GM12865 (cell line): ENCODE measurements at regions not wholly inside any gene's neighbourhood (a gene's known extent, or its start where the extent isn't known, plus 50 kb on each side); places are given as distances from the start of the nearest gene placed in this dataset.

Experiments used
- DNase-seq: peaks from one replicate; pipeline ENCODE4 v3.0.0; 2010; ENCODE audit warnings: low read depth
- H3K4me3 ChIP-seq: 2 replicates; pipeline ENCODE4 v1.5.1; 2011; ENCODE audit warnings: mild to moderate bottlenecking, low read depth, low read length, control low read depth
- TF ChIP-seq, protein P1 (sequence below): IDR thresholded peaks from 2 replicates; pipeline ENCODE4 v1.5.1; 2011; ENCODE audit warnings: low read length, control low read depth, low read depth, inconsistent platforms; ENCODE audit not compliant: insufficient read depth; ENCODE audit errors: missing control alignments

DNA sequence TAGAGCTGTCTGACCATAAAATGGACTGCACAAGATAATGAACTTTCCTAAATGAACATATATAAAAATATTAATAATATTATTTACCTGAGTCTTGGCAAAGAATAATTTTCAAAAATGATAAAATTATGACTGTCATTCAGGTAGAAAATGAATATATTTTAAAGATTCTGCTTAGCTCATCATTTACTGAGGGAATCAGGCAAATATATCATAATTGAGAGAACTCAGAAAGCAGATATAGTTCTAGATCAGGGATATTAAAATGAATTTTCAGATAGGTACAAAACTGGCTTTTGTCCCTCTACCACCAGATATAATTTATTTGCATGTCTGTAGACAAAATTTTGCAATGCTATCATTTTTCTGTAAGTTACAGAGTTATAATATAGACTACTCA lies 86.1 kb upstream of the CPM start:
- DNase-seq: no peak
- TF ChIP-seq, protein P1, sequence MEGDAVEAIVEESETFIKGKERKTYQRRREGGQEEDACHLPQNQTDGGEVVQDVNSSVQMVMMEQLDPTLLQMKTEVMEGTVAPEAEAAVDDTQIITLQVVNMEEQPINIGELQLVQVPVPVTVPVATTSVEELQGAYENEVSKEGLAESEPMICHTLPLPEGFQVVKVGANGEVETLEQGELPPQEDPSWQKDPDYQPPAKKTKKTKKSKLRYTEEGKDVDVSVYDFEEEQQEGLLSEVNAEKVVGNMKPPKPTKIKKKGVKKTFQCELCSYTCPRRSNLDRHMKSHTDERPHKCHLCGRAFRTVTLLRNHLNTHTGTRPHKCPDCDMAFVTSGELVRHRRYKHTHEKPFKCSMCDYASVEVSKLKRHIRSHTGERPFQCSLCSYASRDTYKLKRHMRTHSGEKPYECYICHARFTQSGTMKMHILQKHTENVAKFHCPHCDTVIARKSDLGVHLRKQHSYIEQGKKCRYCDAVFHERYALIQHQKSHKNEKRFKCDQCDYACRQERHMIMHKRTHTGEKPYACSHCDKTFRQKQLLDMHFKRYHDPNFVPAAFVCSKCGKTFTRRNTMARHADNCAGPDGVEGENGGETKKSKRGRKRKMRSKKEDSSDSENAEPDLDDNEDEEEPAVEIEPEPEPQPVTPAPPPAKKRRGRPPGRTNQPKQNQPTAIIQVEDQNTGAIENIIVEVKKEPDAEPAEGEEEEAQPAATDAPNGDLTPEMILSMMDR: no peak
- no peak overlapping the region for H3K4me3 ChIP-seq

DNA sequence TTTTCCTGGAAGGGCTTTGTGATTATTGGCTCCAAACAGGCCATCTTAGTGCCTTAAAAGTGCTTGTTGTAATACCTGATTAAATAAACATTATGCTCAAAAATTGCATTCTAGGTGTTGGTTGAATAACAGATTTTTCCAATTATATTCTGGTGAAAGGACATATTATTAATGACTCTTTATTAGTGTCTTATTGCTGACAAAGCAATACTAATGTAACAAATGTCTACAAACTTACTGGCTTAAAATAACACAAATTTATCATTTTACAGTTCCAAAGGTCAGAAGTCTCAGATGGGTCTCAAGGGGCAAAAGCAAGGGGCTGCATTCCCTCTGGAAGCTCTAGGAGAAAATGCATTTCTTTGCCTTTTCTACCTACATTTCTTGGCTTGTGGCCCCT lies 86.9 kb upstream of the CPM start:
- TF ChIP-seq, protein P1: no peak
- H3K4me3 ChIP-seq: no peak overlapping the region
- DNase-seq: no peak

DNA sequence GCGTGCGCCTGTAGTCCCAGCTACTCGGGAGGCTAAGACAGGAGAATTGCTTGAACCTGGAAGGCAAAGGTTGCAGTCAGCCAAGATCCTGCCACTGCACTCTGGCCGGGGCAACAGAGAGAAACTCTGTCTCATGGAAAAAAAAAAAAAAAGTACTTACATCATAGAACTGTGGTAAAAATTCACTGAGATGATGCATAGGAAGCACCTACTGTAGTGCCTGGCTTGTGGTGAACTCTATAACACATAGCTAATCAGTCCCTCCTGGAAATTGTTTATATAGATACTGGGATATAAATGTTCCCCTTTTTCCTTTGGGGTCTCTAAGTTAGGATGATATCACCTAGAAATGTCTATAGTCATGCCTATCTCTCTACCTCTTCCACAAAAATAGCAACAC lies 89.7 kb upstream of the CPM start:
- no peak overlapping the region for H3K4me3 ChIP-seq
- no peak for DNase-seq
- TF ChIP-seq, protein P1: no peak

DNA sequence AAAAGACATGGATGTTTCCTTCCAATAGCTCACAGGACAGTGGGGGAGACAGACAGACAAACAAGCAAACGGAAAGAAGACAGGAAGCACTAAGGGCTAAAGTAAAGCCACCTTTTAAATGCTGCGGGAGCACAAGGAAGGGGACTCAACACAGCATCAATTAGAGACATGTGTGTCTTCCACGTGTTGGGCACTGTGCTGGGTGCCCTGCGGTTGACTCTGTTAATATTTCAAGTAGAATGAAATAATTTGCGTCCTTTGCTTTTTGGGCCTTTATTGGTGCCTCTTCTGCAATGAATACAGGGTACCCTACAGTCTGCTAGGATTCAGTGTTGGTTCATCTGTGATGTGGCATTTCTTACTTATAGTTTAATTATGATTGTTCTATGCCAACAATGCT lies 90.9 kb upstream of the CPM start:
- TF ChIP-seq, protein P1: no peak
- DNase-seq: no peak
- no peak overlapping the region for H3K4me3 ChIP-seq

DNA sequence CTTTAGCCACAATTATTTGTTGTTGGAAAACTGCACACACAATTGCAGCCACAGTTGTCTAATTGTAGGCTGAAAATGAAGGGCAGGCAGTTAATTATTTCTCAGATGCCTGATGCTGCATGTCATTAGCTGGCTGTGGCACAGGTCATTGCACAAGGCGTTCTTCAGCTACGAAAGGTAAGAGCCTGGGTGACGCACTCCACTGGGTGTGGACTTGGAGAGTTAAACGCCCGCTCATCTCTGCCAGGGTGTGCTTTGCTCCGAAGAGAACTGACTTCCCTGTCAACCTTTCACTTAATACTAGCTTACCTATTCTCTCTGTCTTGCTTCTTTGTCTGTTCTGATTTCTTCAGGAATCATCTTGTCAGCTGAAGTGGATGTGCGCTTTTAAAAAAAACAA lies 91.4 kb upstream of the CPM start:
- TF ChIP-seq, protein P1: no peak
- DNase-seq: no peak
- no peak overlapping the region for H3K4me3 ChIP-seq

DNA sequence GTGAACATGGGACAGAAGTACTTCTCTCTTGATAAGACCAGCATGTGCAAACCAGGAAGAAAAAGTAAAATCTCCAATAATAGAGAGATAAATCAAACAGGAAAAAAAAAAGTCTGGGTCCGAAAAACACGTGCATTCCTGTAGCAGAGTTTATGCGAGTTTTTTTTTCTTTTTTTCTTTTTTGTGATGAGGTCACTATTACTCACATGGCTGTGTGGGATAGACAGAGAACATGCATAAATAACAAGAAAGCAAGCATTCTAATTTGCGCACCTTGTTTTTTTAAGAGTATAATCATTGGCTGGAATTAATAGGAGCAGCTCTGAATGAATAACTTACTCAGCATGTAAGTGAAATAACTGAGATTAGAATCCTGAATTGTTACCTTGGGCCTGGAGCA lies 91.9 kb upstream of the CPM start:
- TF ChIP-seq, protein P1: no peak
- DNase-seq: no peak
- no peak overlapping the region for H3K4me3 ChIP-seq

DNA sequence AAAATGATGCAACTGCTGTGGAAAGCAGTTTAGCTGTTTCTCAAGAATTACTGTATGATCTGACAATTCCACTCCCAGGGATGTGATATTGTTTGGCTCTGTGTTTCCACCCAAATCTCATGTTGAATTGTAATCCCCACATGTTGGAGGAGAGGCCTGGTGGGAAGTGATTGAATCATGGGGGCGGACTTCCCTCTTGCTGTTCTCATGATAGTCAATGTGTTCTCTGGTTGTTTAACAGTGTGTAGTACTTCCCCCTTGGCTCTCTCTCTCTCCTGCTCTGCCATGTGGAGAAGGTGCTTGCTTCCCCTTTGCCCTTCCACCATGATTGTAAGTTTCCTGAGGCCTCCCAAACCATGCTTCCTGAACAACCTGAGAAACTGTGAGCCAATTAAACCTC lies 93.4 kb upstream of the CPM start:
- DNase-seq: no peak
- TF ChIP-seq, protein P1: no peak
- H3K4me3 ChIP-seq: no peak overlapping the region
